Neural progenitor cell (in vitro differentiated cells): ENCODE measurements at regions not wholly inside any gene's neighbourhood (a gene's known extent, or its start where the extent isn't known, plus 50 kb on each side); places are given as distances from the start of the nearest gene placed in this dataset.

Experiments used
- CTCF ChIP-seq: fragments of 200-600 bp; sonication (generic); IDR thresholded peaks from 2 replicates; pipeline ENCODE4 v1.5.1; 2017; ENCODE audit warnings: antibody characterized with exemption, mild to moderate bottlenecking
- EZH2 ChIP-seq: fragments of 200-600 bp; sonication (generic); IDR thresholded peaks from 2 replicates; pipeline ENCODE4 v1.6.1; 2017; ENCODE audit warnings: antibody characterized with exemption, mild to moderate bottlenecking, moderate library complexity
- EZH2phosphoT487 ChIP-seq: fragments of 200-600 bp; sonication (generic); IDR thresholded peaks from 2 replicates; pipeline ENCODE4 v1.6.1; 2017; ENCODE audit warnings: antibody characterized with exemption

DNA sequence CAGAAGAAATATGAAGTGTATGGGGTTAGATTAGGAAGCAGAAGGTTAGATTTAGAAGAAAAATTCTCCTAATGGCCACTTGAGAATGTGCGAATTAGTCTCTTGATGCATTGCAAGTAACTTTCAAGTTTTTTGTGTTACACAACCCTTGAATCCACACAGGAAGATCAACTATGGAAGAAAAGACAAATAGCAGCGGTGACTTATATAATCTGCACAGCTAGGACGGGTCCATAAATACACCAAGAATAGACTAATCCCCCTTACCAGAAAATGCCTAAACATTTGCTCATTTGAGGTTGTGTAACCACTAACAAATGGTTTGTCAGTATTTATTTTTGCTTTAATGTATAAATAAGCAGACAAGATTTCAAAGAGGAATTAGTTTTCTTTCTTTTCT is 182.6 kb downstream of the TGFB2 start:
- no peak for TF ChIP-seq CTCF
- no peak for TF ChIP-seq EZH2
- TF ChIP-seq EZH2phosphoT487, result no peak
